Sciatic nerve (tissue), 2 donors: ENCODE measurements at regions not wholly inside any gene's neighbourhood (a gene's known extent, or its start where the extent isn't known, plus 50 kb on each side); places are given as distances from the start of the nearest gene placed in this dataset.
A peak's percentile ranks its signal among the peaks of the same experiment; 100 is the strongest.

Source experiments
- ATAC-seq: fragments of 200-7000 bp; cut with Tn5 transposase; one replicate; pipeline ENCODE4 v1.9.1; 2020; ENCODE audit warnings: mild to moderate bottlenecking, moderate library complexity
- DNase-seq: peaks from one replicate; pipeline ENCODE4 v3.0.0-alpha.2; 2020; ENCODE audit warnings: low spot score
- intact Hi-C: fragments of 100-400 bp; cut with DNase I; formaldehyde crosslinking; loops from one replicate; pipeline ENCODE4 v1.14.2; 2022
- donor health status: DM: no; HTN: no; CAD: no.
- donor health status: DM: no; HTN: no; CAD: no.

DNA sequence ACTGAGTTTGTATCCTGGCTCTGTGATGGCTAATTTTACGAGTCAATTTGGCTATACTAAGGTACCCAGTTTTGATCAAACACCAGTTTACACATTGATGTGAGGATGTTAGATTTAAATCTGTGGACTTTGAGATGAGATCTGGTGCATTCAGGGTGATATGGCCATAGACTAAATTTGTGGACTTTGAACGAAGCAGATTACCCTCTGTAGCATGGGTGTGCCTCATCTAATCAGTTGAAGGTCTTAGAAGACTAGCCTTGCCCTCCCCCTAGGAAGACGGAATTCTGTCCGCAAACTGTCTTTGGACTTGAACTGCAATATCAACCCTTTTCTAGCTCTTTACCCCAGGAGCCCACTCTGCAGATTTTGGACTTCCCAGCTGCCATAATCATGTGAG lies 547.8 kb upstream of the CITED2 start:
- DNase-seq (no peak), ATAC-seq (no peak)
- intact Hi-C loops, result no loop called here

DNA sequence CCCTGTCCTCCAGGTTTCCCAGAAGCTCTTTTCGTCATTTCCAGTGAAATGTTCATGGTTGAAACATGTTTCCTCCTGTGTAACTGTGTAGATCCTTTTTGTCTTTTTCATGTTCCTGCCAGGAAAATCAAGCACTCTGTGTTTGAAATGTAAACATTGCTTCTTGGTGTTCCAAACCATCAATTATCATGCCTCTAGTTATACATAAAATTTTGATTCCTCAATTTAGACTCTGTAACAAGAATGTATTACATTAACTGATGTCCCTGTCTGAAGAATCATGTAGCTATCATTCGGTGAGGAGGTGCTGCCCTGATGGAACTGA lies 546.3 kb upstream of the CITED2 start:
- intact Hi-C loops, result no loop called here

GRCh38 chr6:139920027-139920775 lies 545.8 kb upstream of the CITED2 start:
- intact Hi-C loops, result no loop called here
- ATAC-seq (peak; percentile 76), DNase-seq (no peak)

More for the DNA sequence above, 546.3 kb upstream of the CITED2 start:
- DNase-seq (no peak), ATAC-seq (no peak)

DNA sequence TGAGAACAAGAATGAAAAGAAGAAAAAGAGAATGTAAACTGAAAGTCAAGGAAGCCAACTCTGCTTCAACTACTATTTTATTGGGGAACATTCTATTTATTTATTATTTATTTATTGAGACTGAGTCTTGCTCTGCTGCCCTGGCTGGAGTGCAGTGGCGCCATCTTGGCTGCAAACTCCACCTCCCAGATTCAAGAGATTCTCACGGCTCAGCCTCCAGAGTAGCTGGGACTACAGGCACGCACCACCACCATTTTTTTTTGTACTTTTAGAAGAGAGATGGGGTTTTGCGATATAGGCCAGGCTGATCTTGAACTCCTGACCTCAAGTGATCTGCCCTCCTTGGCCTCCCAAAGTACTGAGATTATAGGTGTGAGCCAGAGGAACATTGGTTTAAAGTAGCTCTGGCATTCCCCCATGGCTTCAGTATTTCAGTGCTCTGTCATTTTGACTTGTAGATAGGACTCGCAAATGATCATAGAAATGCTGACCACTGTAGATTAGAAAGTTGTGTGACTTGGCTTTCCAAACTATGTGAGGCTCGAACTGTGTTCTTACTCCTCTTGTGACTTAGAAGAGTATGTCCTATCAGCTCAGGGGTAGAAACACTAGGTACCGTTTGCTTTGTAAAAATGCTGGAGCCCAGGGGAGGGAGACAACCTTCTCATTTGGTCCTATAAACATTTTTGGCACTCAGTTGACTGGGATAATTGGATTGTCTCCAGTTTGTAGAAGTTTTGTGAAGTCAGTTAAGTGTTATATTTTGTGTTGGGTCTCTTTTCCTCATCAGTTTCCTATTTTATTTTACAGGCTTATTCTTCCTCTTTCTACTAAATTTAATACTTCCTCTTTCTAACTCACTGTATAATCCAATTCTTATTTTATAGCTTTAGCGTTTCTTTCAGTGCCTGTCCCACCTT lies 544.9 kb upstream of the CITED2 start:
- intact Hi-C loops, result no loop called here
- peak; percentile 59 for ATAC-seq
- no peak for DNase-seq

- no peak for DNase-seq
- intact Hi-C loops, result no loop called here
- ATAC-seq, result no peak
Observed at GRCh38 chr6:139917951-139918630, 543.6 kb upstream of the CITED2 start.

DNA sequence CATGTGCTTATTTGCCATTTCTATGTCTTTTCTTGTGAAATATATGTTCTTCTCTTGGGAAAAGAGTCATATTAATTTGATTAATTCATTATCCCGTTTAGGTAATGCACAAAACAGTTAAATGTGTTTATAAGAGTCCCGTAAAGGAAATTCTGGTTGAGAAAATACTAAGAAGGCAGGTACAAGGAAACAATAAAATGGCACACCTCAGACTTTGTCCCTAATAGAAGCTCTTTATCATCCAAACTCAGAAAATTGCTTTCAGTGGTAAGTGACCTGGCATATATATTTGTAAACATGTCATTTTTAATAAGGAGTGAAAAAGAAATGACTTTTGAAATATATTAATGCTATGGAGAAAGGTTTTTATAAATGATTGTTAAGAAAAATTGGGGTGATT lies 540.5 kb upstream of the CITED2 start:
- ATAC-seq (no peak), DNase-seq (no peak)
- intact Hi-C loops, result no loop called here

- no peak for DNase-seq
- intact Hi-C loops, result no loop called here
- no peak for ATAC-seq
Observed at GRCh38 chr6:139912735-139913400, 538.4 kb upstream of the CITED2 start.

GRCh38 chr6:139909992-139910391 lies 535.5 kb upstream of the CITED2 start:
- intact Hi-C loops, result no loop called here
- ATAC-seq, result no peak
- DNase-seq, result no peak

GRCh38 chr6:139905404-139906052 lies 531.1 kb upstream of the CITED2 start:
- ATAC-seq, result peak; percentile 88
- intact Hi-C loops, result no loop called here
- DNase-seq, result no peak

- DNase-seq (no peak), ATAC-seq (no peak)
Observed at GRCh38 chr6:139904568-139904967, 530.1 kb upstream of the CITED2 start.

GRCh38 chr6:139904158-139904533 lies 529.7 kb upstream of the CITED2 start:
- DNase-seq (no peak), ATAC-seq (no peak)
- intact Hi-C loops, result no loop called here

More at GRCh38 chr6:139904568-139904967, 530.1 kb upstream of the CITED2 start:
- intact Hi-C loops, result no loop called here

DNA sequence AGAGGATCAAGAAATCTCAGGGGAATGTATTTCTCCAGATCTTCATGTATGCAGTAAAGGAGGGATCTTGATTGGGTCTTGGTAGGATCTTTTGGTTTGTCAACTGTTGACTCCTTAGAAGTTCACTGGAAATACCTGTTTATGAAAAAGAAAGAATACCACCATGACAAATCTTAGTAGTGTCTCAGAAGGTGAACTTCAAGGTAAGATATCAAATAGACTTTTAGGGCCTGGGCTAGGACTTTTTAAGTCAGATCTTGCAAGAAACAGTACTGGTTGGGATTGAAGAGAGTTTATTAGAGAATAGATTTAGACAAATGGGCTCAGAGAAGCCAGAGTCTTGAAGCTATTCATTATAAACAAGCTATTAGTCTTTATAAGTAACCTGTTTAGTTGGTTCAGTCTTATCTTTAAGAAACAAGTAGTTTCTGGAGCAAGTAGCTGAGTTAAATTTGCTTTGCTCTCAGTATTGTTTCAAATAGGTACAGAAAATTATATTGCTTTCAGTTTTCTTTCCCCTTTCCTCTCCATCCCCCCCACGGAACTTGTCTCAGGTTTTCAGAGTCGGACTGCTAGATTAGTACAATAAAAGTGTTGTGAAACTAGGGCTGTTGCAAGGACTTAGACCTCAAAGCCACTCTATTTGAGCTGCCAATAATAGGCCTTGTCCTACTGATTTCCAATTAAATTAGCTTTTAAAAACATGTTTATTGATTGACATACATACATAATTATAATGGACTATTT lies 529.1 kb upstream of the CITED2 start:
- no peak for ATAC-seq

DNA sequence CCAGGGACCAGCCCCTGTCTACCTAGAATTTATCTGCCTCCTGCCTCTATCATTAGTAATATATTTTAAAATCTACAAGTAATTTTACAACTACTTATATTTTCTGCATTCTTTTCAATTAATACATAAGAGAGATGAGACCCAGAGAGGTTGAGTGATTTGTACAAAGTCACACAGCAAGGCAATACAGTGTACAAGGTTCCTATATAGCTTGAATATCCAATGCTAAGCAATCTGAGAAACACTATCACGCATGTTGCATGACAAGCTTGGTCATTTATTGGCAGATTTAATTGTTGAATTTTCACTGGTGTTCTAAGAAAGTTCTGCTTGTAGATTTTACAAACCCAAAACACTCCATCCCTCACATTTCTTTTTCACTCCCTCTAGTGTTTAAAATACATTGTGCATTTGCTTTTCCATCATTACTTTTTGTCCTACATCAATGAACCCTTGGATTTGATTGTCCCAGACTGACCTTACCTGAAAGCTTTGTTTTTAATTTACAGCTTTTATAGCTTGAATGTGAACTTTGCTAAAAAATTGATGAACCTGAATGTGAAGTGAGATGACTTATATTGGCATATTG lies 520.9 kb upstream of the CITED2 start:
- intact Hi-C loops, result no loop called here
- DNase-seq (no peak), ATAC-seq (no peak)

More for the DNA sequence above, 529.1 kb upstream of the CITED2 start:
- intact Hi-C loops, result no loop called here
- DNase-seq, result no peak

- ATAC-seq (peak; percentile 48), DNase-seq (no peak)
- intact Hi-C loops, result no loop called here
Observed at GRCh38 chr6:139894271-139894670, 519.8 kb upstream of the CITED2 start.

GRCh38 chr6:139891471-139891870 lies 517.0 kb upstream of the CITED2 start:
- no peak for DNase-seq
- no peak for ATAC-seq
- intact Hi-C loops, result no loop called here

DNA sequence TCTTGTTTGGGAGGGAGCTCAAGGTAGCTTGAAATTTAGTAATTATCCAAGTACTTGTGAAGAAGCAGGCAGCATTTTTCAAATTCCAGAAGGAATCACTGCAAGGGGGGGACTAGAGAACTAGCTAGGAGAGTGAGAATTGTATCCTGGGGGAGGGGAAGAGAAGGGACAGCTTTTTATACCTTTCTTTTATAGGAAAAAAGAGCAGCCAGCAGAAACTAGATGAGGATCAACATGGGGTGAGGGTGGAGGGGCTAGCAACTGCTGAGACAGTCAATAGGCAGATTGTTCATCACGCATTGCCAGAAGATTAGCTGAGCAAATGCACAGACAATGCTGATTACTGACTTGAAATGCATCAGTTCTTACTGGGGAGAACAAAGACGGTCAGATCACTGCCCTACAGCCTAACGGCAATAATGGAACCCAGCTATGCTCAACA lies 514.3 kb upstream of the CITED2 start:
- DNase-seq (no peak), ATAC-seq (no peak)
- intact Hi-C loops, result no loop called here

- intact Hi-C loops, result no loop called here
- ATAC-seq, result no peak
- no peak for DNase-seq
Observed at GRCh38 chr6:139887275-139887674, 512.8 kb upstream of the CITED2 start.

DNA sequence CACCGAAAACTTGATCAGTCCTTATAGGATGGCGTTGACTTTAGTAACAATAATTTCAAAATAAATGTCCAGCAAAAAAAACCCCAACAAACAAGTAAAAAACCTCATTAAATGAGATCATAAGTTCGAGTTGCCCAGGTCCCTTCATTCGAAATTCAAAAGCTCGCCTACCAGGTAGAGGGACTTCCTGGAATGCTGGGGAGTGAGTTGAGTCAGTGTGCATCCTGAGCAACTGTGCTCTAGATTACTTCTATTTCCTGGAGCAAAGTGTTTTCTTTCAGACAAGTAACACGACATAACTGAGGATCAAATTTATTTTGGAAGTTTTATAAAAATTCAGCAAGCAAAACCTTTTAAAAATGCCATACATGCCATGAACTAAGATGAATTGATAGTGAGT lies 511.9 kb upstream of the CITED2 start:
- intact Hi-C loops, result no loop called here
- no peak for ATAC-seq
- no peak for DNase-seq
